ENCODE measurements at regions not wholly inside any gene's neighbourhood (a gene's known extent, or its start where the extent isn't known, plus 50 kb on each side); places are given as distances from the start of the nearest gene placed in this dataset.

- TF ChIP-seq ZNF512 (CRISPR knock-in tag; IDR thresholded peaks at IDR 0.05; ENCODE audit: borderline replicate concordance) (no peak), CTCF (IDR thresholded peaks at IDR 0.05) (no peak), USF2 (CRISPR knock-in tag; IDR thresholded peaks at IDR 0.05) (no peak), CREB1 (CRISPR knock-in tag; IDR thresholded peaks at IDR 0.05) (no peak), FOXK1 (CRISPR knock-in tag; IDR thresholded peaks at IDR 0.05) (no peak), MAX (CRISPR knock-in tag; IDR thresholded peaks at IDR 0.05) (no peak), ZNF121 (CRISPR knock-in tag; IDR thresholded peaks at IDR 0.05) (no peak), E2F4 (CRISPR knock-in tag; IDR thresholded peaks at IDR 0.05; ENCODE audit: borderline replicate concordance, low read depth) (no peak), PRDM15 (CRISPR knock-in tag; IDR thresholded peaks at IDR 0.05) (no peak), ZBTB21 (CRISPR knock-in tag; IDR thresholded peaks at IDR 0.05; ENCODE audit: borderline replicate concordance) (no peak), ZNF317 (CRISPR knock-in tag; IDR thresholded peaks at IDR 0.05; ENCODE audit: borderline replicate concordance, low read depth) (no peak), AFF4 (CRISPR knock-in tag; IDR thresholded peaks at IDR 0.05; ENCODE audit: borderline replicate concordance) (no peak)
Measured at GRCh38 chr1:232457595-232457994, 172.3 kb downstream of the SIPA1L2 start.
